T-cell (primary cell): ENCODE measurements at regions not wholly inside any gene's neighbourhood (a gene's known extent, or its start where the extent isn't known, plus 50 kb on each side); places are given as distances from the start of the nearest gene placed in this dataset.

Experiments used
- ATAC-seq, 4 experiments: fragments of 200-7000 bp in 3 of 4; fragments of 150-1000 bp in 1 of 4; cut with Tn5 transposase; replicated peaks in 1 of 4; 1 replicate in 3 of 4; 2 replicates in 1 of 4; pipeline ENCODE4 v1.10.0; 2021; ENCODE audit warnings: moderate library complexity in 3 of 4, mild to moderate bottlenecking in 2 of 4, moderate number of reproducible peaks in 1 of 4
- CTCF ChIA-PET, 2 donors: fragments of 300-600 bp; sonication (Branson Sonifier 250); formaldehyde crosslinking; loops; one replicate each; lab custom pipeline; 2022; ENCODE audit warnings: antibody characterized with exemption in 2 of 2; lab: Charles Lee
- POLR2A ChIA-PET, 2 donors: fragments of 300-600 bp; sonication (Branson Sonifier 250); formaldehyde crosslinking; loops; one replicate each; lab custom pipeline; 2022; ENCODE audit warnings: antibody characterized with exemption in 2 of 2; lab: Charles Lee
- DNase-seq, 35 experiments: peaks; one replicate each; pipeline versions ENCODE4 v3.0.0 to v3.0.0-alpha.2; 2013 to 2023
- H3K27ac ChIP-seq: one replicate; pipeline ENCODE4 v1.5.1; 2013; ENCODE audit warnings: low read length
- H3K27me3 ChIP-seq, 2 experiments: replicated peaks in 1 of 2; 1 replicate in 1 of 2; 2 replicates in 1 of 2; pipeline versions ENCODE4 v1.6.1 to v1.7.0; 2013; ENCODE audit warnings: low read length in 1 of 2, mixed read lengths in 1 of 2; ENCODE audit not compliant: control insufficient read depth in 2 of 2, insufficient read depth in 2 of 2; ENCODE audit errors: extremely low read depth in 1 of 2
- H3K36me3 ChIP-seq, 2 donors: 1 replicate in 1 of 2; 2 replicates in 1 of 2; pipeline versions ENCODE4 v1.6.1 to v1.7.0; 2013; ENCODE audit warnings: low read length in 1 of 2; ENCODE audit not compliant: control insufficient read depth in 2 of 2, insufficient read depth in 1 of 2; ENCODE audit errors: extremely low read depth in 1 of 2
- H3K4me1 ChIP-seq, 2 experiments: 1 replicate in 1 of 2; 2 replicates in 1 of 2; pipeline versions ENCODE4 v1.6.1 to v1.7.0; 2013; ENCODE audit warnings: low read length in 2 of 2, mixed read lengths in 1 of 2; ENCODE audit not compliant: insufficient read depth in 2 of 2, control insufficient read depth in 1 of 2; ENCODE audit errors: extremely low read depth in 1 of 2
- H3K4me3 ChIP-seq, 2 donors: 1 replicate in 1 of 2; 2 replicates in 1 of 2; pipeline versions ENCODE4 v1.5.1 to v1.7.0; 2013; ENCODE audit warnings: mild to moderate bottlenecking in 2 of 2, low read length in 1 of 2, moderate library complexity in 1 of 2; ENCODE audit not compliant: control insufficient read depth in 1 of 2; ENCODE audit errors: extremely low read depth in 1 of 2
- H3K9me3 ChIP-seq: 2 replicates; pipeline ENCODE4 v1.7.0; 2013
- H3K27ac Mint-ChIP-seq, 2 donors: one replicate each; pipeline ENCODE4 v1.8.0; 2020 to 2021; ENCODE audit warnings: mild to moderate bottlenecking in 2 of 2, mixed read lengths in 2 of 2
- H3K27me3 Mint-ChIP-seq, 2 donors: one replicate each; pipeline ENCODE4 v1.8.0; 2021 to 2022; ENCODE audit warnings: mixed read lengths in 2 of 2
- H3K36me3 Mint-ChIP-seq: one replicate; pipeline ENCODE4 v1.8.0; 2021; ENCODE audit warnings: mixed read lengths
- H3K4me1 Mint-ChIP-seq, 3 donors: one replicate each; pipeline ENCODE4 v1.8.0; 2020 to 2022; ENCODE audit warnings: mixed read lengths in 3 of 3, mild to moderate bottlenecking in 1 of 3
- H3K4me3 Mint-ChIP-seq, 3 donors: one replicate each; pipeline ENCODE4 v1.8.0; 2020 to 2022; ENCODE audit warnings: mild to moderate bottlenecking in 3 of 3, mixed read lengths in 3 of 3, moderate library complexity in 3 of 3
- H3K9me3 Mint-ChIP-seq, 3 donors: one replicate each; pipeline ENCODE4 v1.8.0; 2020 to 2022; ENCODE audit warnings: mixed read lengths in 3 of 3
- WGBS: methylation state at CpG from one replicate; pipeline ENCODE4 v1.1.5; 2013; ENCODE audit warnings: missing lambda C conversion rate; ENCODE audit not compliant: insufficient coverage; 5-methylcytosine and 5-hydroxymethylcytosine counted together

DNA sequence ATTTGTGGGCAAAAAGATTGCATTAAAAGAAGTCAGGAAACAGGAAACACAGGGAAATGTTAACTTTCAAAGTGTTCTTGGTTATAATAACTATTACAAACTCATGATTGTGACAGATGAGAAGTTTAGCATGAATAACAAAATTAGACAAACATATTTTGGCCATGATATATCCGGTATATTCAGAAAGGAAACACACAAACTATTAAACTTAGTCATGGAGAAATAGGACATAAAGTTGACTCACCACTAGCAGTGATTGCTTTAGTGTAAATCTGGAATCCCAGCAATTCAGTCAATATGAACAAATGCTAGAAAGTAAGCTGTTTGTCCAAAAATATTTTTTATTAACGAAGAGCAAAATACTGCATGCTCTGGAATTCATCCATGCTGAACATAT is 1299.9 kb downstream of the C4orf33 start:
- Mint-ChIP-seq H3K27ac (no peak overlapping the region), H3K27me3 (no peaks in the 10 kb centered on the region), H3K4me3 (no peak overlapping the region), H3K4me1 (no peaks in the 10 kb centered on the region), H3K9me3 (peaks cover 12 to 22% (median 14%) of the 10 kb centered on the region in 3 donors), H3K36me3 (no peaks in the 10 kb centered on the region)
- H3K4me1 ChIP-seq: no peaks in the 10 kb centered on the region
- H3K4me3 ChIP-seq: no peak overlapping the region
- CTCF ChIA-PET: no interaction called here
- no CpG with 5 or more reads among the region's 2 CpGs for WGBS
- no peaks in the 10 kb centered on the region for H3K36me3 ChIP-seq
- POLR2A ChIA-PET: no interaction called here
- H3K9me3 ChIP-seq: no peaks in the 10 kb centered on the region
- ATAC-seq (no peak), DNase-seq (no peak)
- H3K27ac ChIP-seq: no peak overlapping the region
- no peaks in the 10 kb centered on the region for H3K27me3 ChIP-seq

DNA sequence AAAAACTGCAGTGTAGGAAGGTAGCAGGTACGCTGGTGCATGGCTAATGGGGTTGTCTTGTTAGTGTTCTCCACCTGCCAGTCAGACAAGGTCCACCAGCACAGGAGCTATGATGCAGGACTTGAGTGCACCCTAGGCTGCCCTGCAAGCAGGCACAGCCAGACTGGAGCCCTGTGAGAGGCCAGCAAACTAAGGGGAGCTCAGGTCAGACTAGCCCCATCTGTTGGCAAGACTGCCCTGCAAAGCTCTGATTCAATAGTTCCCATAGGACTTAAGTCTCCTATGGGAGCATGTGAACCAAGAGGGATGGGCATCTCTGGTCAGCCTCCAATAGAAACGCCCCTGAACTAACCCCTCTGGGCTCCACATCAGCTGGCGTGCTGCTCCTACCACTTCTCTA is 1307.3 kb downstream of the C4orf33 start:
- no peaks in the 10 kb centered on the region for H3K36me3 ChIP-seq
- no peak overlapping the region for H3K27ac ChIP-seq
- no peak overlapping the region for H3K4me3 ChIP-seq
- ATAC-seq (no peak), DNase-seq (no peak)
- Mint-ChIP-seq H3K27ac (no peak overlapping the region), H3K27me3 (no peaks in the 10 kb centered on the region), H3K9me3 (peaks cover 10 to 22% (median 15%) of the 10 kb centered on the region in 3 donors), H3K4me3 (no peak overlapping the region), H3K36me3 (no peaks in the 10 kb centered on the region), H3K4me1 (no peaks in the 10 kb centered on the region)
- ChIA-PET CTCF (no interaction called here), POLR2A (no interaction called here)
- WGBS: 46% methylated on average over 1 of the region's 3 CpGs
- H3K4me1 ChIP-seq: no peaks in the 10 kb centered on the region
- H3K9me3 ChIP-seq: no peaks in the 10 kb centered on the region
- H3K27me3 ChIP-seq: no peaks in the 10 kb centered on the region

DNA sequence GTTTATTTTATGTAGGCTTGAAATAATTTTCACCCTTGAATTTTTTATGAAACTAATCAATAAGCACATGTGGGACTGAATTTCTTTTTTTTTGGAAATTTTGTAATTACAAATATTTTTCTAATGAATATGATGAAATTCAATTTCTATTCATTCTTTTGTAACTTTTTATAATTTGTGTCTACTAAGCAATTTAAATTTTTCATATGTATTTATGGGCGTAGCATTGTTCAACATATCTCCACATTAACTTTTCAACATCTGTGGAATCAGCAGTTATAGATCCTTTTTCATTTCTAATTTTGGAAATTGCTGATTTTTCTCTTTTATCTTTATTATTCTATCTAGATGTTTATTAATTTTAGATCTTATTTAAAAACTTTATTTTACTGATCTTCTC is 1320.3 kb downstream of the C4orf33 start:
- CTCF ChIA-PET: no interaction called here
- ATAC-seq (no peak), DNase-seq (no peak)
- no peaks in the 10 kb centered on the region for H3K27me3 Mint-ChIP-seq
- H3K4me1 ChIP-seq: no peaks in the 10 kb centered on the region
- no peak overlapping the region for H3K4me3 Mint-ChIP-seq
- peaks cover 3% of the 10 kb centered on the region for H3K9me3 ChIP-seq
- H3K4me3 ChIP-seq: no peak overlapping the region
- H3K9me3 Mint-ChIP-seq: peaks cover 2 to 14% (median 6%) of the 10 kb centered on the region in 3 donors
- H3K36me3 Mint-ChIP-seq: no peaks in the 10 kb centered on the region
- H3K27me3 ChIP-seq: no peaks in the 10 kb centered on the region
- H3K36me3 ChIP-seq: no peaks in the 10 kb centered on the region
- POLR2A ChIA-PET: no interaction called here
- H3K27ac Mint-ChIP-seq: no peak overlapping the region
- no CpG with 5 or more reads among the region's 1 CpG for WGBS
- H3K27ac ChIP-seq: no peak overlapping the region
- no peaks in the 10 kb centered on the region for H3K4me1 Mint-ChIP-seq

DNA sequence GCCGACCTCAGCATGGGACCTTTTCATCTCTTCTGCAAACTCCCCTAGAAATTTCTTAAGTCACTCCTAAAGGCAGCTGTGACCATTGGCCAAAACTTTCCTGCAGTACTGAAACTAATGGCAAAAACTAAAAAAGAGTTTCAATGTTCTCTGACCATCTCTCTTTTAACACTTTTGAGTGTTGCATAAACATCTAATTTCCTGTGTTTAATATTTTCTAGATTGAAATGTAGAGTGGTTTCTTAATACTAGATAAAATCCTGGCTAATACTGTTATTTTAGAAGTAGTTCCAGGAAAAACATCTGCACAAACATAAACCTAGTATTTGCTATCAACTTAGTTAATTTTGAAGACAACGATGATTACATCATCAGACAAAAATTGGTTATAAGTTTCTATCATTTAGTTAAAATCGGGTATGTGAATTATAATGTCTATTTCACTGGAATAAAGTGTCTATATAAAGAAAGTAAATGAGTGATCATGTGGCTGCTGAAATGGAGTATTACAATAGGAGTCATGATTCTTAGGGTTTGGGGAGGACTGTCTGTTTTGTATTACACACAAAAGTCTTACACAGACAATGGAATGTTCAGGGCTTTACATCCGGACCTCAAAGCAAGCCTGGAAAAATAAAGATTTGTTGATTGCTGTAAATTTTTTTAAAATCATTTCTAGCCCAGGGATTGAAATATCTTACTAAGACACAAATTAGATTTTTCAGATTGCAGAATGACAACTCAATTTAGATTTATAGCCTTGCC is 1323.4 kb downstream of the C4orf33 start:
- no peak for DNase-seq
- WGBS: no CpG with 5 or more reads among the region's 4 CpGs
- H3K4me1 Mint-ChIP-seq: no peaks in the 10 kb centered on the region
- Histone ChIP-seq H3K9me3 (peaks cover 3% of the 10 kb centered on the region), H3K4me3 (no peak overlapping the region), H3K27ac (no peak overlapping the region), H3K27me3 (no peaks in the 10 kb centered on the region), H3K36me3 (no peaks in the 10 kb centered on the region), H3K4me1 (no peaks in the 10 kb centered on the region)
- ChIA-PET CTCF (no interaction called here), POLR2A (no interaction called here)
- H3K27ac Mint-ChIP-seq: no peak overlapping the region
- no peak for ATAC-seq
- no peaks in the 10 kb centered on the region for H3K27me3 Mint-ChIP-seq
- peaks cover 0 to 7% (median 6%) of the 10 kb centered on the region in 3 donors for H3K9me3 Mint-ChIP-seq
- no peaks in the 10 kb centered on the region for H3K36me3 Mint-ChIP-seq
- no peak overlapping the region for H3K4me3 Mint-ChIP-seq

DNA sequence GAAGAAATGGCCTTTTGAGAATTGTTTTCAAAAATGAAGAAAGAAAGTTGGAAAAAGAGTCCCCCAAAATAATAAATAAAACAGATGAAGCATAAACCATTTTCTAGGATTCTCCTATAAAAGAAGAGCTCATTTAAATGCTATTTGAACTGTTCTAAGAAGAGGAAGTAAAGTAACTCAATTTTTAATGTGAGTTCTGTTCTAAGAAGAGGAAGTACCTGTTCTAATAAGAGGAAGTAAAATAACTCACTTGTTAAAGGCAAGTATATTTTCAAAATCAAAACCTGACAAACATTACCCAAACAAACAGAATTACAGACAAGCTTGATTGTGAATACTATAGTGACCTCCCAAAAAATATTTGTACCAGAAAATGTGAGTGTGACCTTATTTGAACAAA is 1326.3 kb downstream of the C4orf33 start:
- Histone ChIP-seq H3K4me3 (no peak overlapping the region), H3K27ac (no peak overlapping the region), H3K9me3 (peaks cover 3% of the 10 kb centered on the region), H3K27me3 (no peaks in the 10 kb centered on the region), H3K36me3 (no peaks in the 10 kb centered on the region), H3K4me1 (no peaks in the 10 kb centered on the region)
- H3K27ac Mint-ChIP-seq: no peak overlapping the region
- H3K36me3 Mint-ChIP-seq: no peaks in the 10 kb centered on the region
- no peaks in the 10 kb centered on the region for H3K4me1 Mint-ChIP-seq
- no peak overlapping the region for H3K4me3 Mint-ChIP-seq
- CTCF ChIA-PET: no interaction called here
- POLR2A ChIA-PET: no interaction called here
- no peak for ATAC-seq
- no peak for DNase-seq
- H3K27me3 Mint-ChIP-seq: no peaks in the 10 kb centered on the region
- peaks cover 5 to 12% (median 7%) of the 10 kb centered on the region in 3 donors for H3K9me3 Mint-ChIP-seq

DNA sequence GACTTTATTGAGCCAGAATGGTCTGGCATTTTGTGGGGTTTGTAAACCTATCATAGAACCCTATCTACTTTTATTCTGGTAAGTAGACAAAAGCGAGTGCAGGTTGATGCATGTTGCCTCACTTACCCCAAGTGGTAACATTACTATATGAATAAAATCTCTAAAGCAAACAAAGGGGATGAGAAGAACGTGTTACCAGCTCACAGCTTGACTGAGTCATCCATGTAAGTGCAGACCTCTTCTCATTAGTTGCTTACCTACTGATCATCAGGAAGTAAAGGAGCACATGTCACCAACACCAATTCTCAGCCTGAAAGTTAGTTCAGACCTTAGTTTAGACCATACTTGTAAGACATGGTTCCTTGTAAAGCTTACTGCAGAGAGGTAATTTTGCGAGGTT is 1328.3 kb downstream of the C4orf33 start:
- WGBS: 78% methylated on average over 1 of the region's 3 CpGs
- Mint-ChIP-seq H3K4me1 (no peaks in the 10 kb centered on the region), H3K27ac (no peak overlapping the region), H3K4me3 (no peak overlapping the region), H3K9me3 (peaks cover 5 to 12% (median 7%) of the 10 kb centered on the region in 3 donors), H3K27me3 (no peaks in the 10 kb centered on the region), H3K36me3 (no peaks in the 10 kb centered on the region)
- Histone ChIP-seq H3K4me1 (no peaks in the 10 kb centered on the region), H3K36me3 (no peaks in the 10 kb centered on the region), H3K27ac (no peak overlapping the region), H3K4me3 (no peak overlapping the region), H3K27me3 (no peaks in the 10 kb centered on the region), H3K9me3 (peaks cover 3% of the 10 kb centered on the region)
- CTCF ChIA-PET: no interaction called here
- POLR2A ChIA-PET: no interaction called here
- ATAC-seq (no peak), DNase-seq (no peak)

DNA sequence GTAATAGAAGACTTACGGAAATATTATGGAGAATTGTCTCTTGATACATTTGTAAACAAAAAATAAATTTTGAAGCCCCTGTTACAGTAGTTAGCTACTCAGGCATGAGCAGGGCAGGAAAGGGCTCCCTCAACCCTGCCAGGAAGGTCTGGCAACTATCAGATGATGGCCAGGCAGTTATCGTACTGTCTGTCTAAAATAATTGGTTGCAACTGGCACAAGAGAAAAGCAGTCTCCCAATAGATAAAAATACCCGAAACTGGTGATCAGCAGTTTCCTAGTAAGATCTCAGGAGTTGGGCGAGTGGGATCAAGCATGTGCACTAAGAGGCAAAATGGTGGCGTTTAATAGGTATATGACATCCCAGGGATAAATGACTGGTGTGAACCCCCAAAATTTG is 1336.3 kb downstream of the C4orf33 start:
- H3K27me3 ChIP-seq: no peaks in the 10 kb centered on the region
- no peak overlapping the region for H3K4me3 ChIP-seq
- H3K4me1 ChIP-seq: no peaks in the 10 kb centered on the region
- DNase-seq (no peak), ATAC-seq (no peak)
- H3K36me3 ChIP-seq: no peaks in the 10 kb centered on the region
- ChIA-PET POLR2A (no interaction called here), CTCF (no interaction called here)
- H3K36me3 Mint-ChIP-seq: no peaks in the 10 kb centered on the region
- no peaks in the 10 kb centered on the region for H3K27me3 Mint-ChIP-seq
- H3K27ac ChIP-seq: no peak overlapping the region
- H3K4me3 Mint-ChIP-seq: no peak overlapping the region
- no peaks in the 10 kb centered on the region for H3K4me1 Mint-ChIP-seq
- 77% methylated on average over 4 of the region's 5 CpGs for WGBS
- H3K9me3 ChIP-seq: no peaks in the 10 kb centered on the region
- H3K27ac Mint-ChIP-seq: no peak overlapping the region
- H3K9me3 Mint-ChIP-seq: peaks cover 2 to 18% (median 4%) of the 10 kb centered on the region in 3 donors
